ENCODE measurements at regions not wholly inside any gene's neighbourhood (a gene's known extent, or its start where the extent isn't known, plus 50 kb on each side); places are given as distances from the start of the nearest gene placed in this dataset.
"Not testable (repeated sequence)": the region's sequence is repeated elsewhere in the genome, so short reads cannot be mapped to it uniquely, and the experiment has no call there.

- DNase-seq, result no peak
These were observed 114.7 kb upstream of the GDNF start for GRCh38 chr5:37954561-37954960.

DNA sequence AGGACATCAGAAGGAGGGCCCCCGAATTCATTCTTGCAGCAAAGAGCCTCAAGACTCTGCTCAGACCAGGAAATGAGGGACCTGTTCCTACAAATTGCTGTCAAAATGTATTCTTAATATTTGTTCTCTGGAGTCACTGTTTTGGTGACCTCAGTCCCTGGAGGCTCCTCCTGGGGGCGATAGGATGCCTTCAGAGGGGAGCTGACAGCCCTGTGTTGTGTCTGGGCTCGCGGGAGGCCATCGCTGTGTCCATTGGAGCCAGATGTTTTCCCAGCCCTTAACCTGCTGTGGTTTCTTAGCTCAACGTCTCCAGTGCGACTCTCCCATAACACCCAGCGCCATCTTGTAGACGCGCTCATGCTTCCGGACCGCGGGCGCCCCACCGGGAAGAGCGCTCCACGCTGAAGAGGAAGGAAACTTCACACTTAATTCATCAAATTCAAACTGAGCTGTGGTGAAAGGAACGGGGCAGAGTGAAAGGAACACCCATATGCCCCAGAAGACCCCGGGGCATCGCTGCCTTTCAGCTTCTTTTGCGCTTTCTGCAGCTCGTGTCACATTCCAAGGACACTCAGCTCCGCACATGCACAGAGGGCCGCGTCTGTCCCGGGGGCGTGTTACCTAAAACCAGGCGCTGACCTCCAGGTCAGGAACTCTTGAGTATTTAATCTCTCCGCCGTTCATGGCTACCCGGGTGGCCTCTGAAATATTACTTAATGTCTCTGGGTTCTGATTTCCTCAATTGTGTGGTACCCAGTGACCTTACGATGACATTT, 112.3 kb upstream of the GDNF start:
- DNase-seq, result peak; percentile 7

- no peak for DNase-seq
These were observed 110.6 kb upstream of the GDNF start for GRCh38 chr5:37950436-37950835.

DNA sequence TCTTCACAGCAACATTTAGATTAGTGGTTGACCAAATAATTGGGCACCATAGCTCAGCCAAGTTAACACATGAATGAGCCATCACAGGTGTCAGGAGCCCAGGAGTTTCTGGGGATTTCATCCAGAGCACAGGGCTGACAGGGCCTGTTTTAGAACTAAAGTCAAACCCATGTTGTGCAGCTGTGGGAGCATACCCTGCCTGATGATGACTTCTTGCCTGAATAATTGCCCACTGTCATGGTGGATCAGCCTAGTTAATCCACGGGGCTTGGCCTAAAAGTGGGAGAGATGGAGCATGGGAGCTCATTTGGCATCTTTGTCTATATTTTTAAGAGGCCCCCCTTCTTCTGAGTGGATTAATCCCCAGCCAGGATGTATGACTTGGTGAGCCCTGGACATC, 105.6 kb upstream of the GDNF start:
- DNase-seq, result no peak

DNA sequence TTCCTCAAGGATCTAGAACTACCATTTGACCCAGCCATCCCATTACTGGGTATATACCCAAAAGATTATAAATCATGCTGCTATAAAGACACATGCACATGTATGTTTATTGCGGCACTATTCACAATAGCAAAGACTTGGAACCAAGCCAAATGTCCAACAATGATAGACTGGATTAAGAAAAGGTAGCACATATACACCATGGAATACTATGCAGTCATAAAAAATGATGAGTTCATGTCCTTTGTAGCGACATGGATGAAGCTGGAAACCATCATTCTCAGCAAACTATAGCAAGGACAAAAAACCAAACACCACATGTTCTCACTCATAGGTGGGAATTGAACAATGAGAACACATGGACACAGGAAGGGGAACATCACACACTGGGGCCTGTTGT, 103.3 kb upstream of the GDNF start:
- not testable (repeated sequence) for DNase-seq

- DNase-seq, result no peak
These were observed 101.2 kb upstream of the GDNF start for GRCh38 chr5:37940931-37941623.

DNA sequence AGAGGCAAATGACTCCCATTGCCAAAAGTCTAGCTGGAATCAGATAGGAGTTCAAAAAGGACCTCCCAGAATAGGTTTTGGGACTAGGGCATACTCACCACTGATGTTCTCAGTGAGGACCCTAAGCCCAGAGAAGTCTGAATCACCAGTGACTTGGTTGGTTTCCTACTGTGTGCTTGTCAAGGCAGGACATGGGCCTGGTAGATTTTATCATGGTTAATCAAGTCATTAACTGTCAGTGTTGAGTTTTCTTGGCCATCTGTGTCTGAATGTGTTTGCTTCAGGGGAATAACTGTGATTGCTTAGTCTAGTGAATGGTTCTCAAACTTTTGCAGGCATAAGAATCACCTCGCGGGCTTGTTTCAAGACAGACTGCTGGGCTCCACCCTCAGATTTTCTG, 99.0 kb upstream of the GDNF start:
- DNase-seq, result no peak

DNA sequence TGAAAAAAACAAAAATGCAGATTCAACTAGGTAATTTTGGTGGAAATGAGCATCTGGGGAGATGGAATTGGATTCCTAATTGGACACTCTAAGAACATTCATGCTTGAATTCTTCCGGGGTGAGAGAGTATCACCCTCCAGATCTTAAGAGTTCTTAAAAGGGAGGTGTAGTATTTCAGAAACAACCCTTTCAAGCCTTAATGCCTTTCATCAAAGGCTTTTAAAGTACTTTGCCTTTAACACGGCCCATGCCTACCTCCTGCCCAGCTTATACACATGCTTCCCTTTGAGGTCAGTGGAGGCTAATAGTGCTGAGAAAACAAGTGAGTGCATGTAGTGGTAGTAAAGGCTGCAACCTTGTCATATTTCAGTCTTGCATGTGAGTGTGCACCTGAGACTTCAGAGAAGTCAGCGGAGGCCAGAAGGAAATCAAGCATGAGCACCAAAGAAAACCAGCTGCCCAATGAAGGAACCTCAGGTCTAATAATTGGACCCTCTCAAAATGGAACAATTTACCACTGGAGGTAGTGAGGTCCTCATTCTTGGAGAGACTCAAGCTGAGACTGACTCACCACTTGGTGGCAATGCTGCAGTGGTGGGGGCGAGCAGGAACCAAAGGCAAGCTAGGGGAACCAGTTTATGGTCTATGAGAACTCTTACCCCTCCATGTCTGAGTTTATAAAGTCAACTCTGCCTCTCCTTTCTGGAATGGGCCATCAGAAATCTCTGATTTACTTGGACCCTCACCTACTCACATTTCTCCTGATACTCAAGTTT, 98.4 kb upstream of the GDNF start:
- no peak for DNase-seq

DNA sequence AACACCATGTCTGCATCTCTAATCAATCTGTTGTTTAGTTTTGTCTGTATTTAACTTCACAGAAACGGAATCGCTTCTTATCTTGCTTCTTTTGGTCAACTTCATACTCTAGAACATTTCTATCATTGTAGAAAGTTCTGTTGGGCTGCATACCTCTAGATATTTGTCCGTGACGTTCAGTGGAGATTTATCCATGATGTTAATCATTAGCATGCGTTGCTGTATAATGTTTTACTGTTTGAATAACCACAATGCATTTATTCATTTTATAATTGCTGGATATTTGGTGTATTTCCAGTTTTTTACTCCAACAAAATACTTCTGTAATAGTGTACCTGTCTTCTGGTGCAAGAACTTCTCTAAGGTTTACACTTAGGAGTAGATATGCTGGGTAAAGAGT, 96.2 kb upstream of the GDNF start:
- DNase-seq, result no peak

DNA sequence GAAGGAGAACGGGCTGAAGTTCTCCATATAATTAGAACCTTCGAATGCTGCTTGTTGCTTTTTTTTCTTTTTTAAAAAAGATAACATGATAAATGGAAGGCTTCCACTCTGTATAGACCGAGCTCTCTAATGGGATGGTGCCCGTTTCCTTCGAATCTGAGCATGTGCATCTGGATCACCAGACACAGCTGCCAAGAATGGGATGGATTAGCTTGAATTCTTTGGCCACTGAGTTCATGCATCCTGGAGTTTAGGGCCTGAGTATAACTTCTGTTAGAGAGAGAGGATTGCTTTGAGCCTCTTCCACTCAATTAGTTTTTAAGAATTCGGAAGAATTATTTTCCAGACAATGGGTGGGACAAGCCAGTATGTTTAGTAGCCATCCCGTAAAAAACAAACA, 93.7 kb upstream of the GDNF start:
- no peak for DNase-seq

GRCh38 chr5:37932450-37932849, 92.6 kb upstream of the GDNF start:
- no peak for DNase-seq

DNA sequence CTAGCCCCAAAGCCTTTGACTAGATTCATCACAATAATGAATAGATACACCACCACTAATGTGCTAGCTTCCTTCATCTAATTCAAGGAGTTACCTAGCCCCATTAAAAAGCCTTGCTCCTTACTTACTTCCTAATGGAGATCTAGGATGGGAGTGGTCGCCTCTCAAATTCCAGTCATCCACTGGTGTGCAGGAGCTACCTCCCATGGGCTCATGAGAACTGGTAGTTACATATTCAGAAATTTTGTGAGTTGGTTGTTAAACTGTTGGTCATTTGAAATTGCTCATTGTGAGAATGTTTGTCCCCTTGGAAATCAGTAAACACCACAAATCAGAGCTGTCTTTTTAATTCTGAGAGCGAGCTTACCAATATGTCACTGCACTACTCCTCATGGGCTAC, 91.7 kb upstream of the GDNF start:
- no peak for DNase-seq

GRCh38 chr5:37930350-37930749, 90.5 kb upstream of the GDNF start:
- no peak for DNase-seq

- no peak for DNase-seq
These were observed 90.0 kb upstream of the GDNF start for GRCh38 chr5:37929791-37930190.

GRCh38 chr5:37927753-37928152, 87.9 kb upstream of the GDNF start:
- not testable (repeated sequence) for DNase-seq

GRCh38 chr5:37926732-37927131, 86.9 kb upstream of the GDNF start:
- peak; percentile 6 for DNase-seq

GRCh38 chr5:37921452-37921851, 81.6 kb upstream of the GDNF start:
- no peak for DNase-seq

DNA sequence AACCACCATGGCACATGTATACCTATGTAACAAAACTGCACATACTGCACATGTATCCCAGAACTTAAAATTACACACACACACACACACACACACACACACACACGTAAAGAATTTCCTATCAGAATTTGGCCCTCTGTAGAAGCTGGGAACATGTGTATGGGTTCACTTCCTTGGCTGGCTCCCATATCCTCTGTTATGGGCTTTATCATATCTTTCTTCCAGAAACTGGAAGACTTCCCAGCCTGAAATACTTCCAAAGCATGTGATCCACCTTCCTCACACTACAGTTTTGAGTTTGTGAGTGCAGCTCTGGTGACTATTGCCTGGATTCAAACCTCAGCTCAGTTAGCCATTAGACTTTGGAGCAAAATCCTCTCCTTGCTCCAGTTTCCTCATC, 78.6 kb upstream of the GDNF start:
- DNase-seq, result no peak

- DNase-seq, result no peak
These were observed 76.7 kb upstream of the GDNF start for GRCh38 chr5:37916525-37916924.

GRCh38 chr5:37915097-37915736, 75.4 kb upstream of the GDNF start:
- DNase-seq, result peak; percentile 5

DNA sequence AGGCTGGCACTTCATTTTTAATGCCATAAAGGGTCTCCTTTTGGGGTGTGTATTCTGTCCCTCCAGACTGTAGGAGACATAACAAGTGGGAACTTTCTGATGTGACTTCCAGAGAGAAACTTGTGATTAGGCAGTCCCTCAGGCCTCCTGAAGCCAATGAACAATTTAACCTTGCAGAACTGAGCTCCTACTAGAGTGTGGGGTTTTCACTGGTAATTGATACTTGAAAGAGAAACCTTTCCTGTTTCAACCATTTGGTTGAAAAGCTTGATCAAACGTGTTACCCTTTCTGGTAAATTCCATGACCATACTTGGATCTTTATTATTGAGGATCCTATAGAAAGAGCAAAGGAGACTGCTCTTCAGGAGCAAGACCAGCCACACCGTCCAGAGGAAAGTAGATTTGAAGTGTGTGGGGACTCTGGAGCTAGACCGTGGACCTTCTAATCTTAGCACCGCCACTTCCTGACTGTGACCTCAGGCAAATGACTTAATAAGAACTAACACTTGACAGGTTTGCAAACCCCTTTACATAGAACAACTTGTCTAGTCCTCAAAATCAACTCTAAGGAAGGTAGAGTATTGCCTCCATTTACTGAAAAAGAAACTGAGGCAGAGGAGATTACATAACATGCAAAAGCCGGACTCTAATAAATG, 69.9 kb upstream of the GDNF start:
- not testable (repeated sequence) for DNase-seq

GRCh38 chr5:37906416-37906815, 66.6 kb upstream of the GDNF start:
- DNase-seq, result no peak

GRCh38 chr5:37905230-37905629, 65.4 kb upstream of the GDNF start:
- DNase-seq, result no peak
